ENCODE measurements at regions not wholly inside any gene's neighbourhood (a gene's known extent, or its start where the extent isn't known, plus 50 kb on each side); places are given as distances from the start of the nearest gene placed in this dataset.

- TF ChIP-seq RXRA (IDR thresholded peaks at IDR 0.05; ENCODE audit: insufficient read depth, low read depth, low read length) (no peak), YY1 (IDR thresholded peaks at IDR 0.05; ENCODE audit: low read depth, low read length) (no peak), TAF7 (optimal IDR thresholded peaks at IDR 0.05; ENCODE audit: borderline replicate concordance, low read depth, low read length) (no peak), CBX8 (IDR thresholded peaks at IDR 0.05; ENCODE audit: borderline replicate concordance, low read depth, low read length) (no peak), POU5F1 (IDR thresholded peaks at IDR 0.05; ENCODE audit: low read depth, low read length) (no peak)
Measured at GRCh38 chr3:89682556-89682955, 575.1 kb downstream of the EPHA3 start (continued).

Measured in H1 (cell line).